ENCODE measurements at regions not wholly inside any gene's neighbourhood (a gene's known extent, or its start where the extent isn't known, plus 50 kb on each side); places are given as distances from the start of the nearest gene placed in this dataset.
"Not testable (repeated sequence)": the region's sequence is repeated elsewhere in the genome, so short reads cannot be mapped to it uniquely, and the experiment has no call there.

- H2AFZ ChIP-seq (ENCODE audit: low read depth, low read length); H3K9me3 ChIP-seq (replicated peaks; ENCODE audit: control insufficient read depth, insufficient read depth, low read depth, low read length); H3K27me3 ChIP-seq (ENCODE audit: control insufficient read depth in 2 of 2, insufficient read depth in 2 of 2, low read length in 2 of 2); H3K4me3 ChIP-seq; H3K4me2 ChIP-seq (ENCODE audit: insufficient read depth, low read length); H4K20me1 ChIP-seq (replicated peaks; ENCODE audit: control insufficient read depth, insufficient read depth, low read length); POLR2A ChIA-PET; H3K27ac ChIP-seq (ENCODE audit: extremely low read depth, low read depth, low read length); H3K9me1 ChIP-seq (ENCODE audit: control insufficient read depth, insufficient read depth, low read length); H3K36me3 ChIP-seq (ENCODE audit: control insufficient read depth, insufficient read depth, low read length); BruUV-seq (replicated peaks); CTCF ChIA-PET (ENCODE audit: low intra/inter-chr PET ratio); in situ Hi-C loops (cut with MboI); H3K4me1 ChIP-seq (replicated peaks in 1 of 2; ENCODE audit: control insufficient read depth in 2 of 2, insufficient read depth in 2 of 2, low read length in 2 of 2); H3K79me2 ChIP-seq (ENCODE audit: control insufficient read depth, insufficient read depth, low read length); FAIRE-seq; DNase-seq (ENCODE audit: extremely low read depth in 1 of 4, low spot score in 3 of 4); H3K9ac ChIP-seq (ENCODE audit: insufficient read depth in 1 of 2, low read depth in 2 of 2, low read length in 2 of 2); intact Hi-C loops (cut with micrococcal nuclease); ATAC-seq: not testable (repeated sequence)
- 0% methylated on average over 1 of the region's 1 CpG for WGBS (ENCODE audit: insufficient coverage, low coverage, missing lambda C conversion rate)
- TF ChIP-seq, protein P1, sequence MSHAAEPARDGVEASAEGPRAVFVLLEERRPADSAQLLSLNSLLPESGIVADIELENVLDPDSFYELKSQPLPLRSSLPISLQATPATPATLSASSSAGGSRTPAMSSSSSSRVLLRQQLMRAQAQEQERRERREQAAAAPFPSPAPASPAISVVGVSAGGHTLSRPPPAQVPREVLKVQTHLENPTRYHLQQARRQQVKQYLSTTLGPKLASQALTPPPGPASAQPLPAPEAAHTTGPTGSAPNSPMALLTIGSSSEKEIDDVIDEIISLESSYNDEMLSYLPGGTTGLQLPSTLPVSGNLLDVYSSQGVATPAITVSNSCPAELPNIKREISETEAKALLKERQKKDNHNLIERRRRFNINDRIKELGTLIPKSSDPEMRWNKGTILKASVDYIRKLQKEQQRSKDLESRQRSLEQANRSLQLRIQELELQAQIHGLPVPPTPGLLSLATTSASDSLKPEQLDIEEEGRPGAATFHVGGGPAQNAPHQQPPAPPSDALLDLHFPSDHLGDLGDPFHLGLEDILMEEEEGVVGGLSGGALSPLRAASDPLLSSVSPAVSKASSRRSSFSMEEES (CRISPR knock-in tag; IDR thresholded peaks at IDR 0.05), result peak; percentile 69
Measured at GRCh38 chr3:110023022-110023421, 685.7 kb upstream of the DPPA4 start.

DNA sequence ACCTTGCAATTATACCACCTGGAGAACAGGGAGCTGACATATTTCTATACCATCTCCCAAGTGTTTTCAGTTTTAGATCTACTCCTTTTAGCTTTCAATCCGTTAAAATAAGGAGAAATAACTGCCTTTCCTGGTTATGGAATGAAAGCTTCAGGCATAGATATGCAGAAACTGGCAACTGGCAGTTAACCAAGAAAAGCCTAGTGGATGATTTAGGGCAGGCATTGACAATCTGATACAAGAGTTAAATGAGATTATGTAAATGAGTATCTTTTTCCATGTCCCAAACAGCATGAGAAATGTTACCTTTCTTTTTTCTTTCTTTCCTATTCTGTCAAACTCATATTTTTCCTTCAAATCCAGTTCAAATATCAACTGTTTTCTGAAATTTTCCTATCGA is 689.1 kb upstream of the DPPA4 start:
- H2AFZ ChIP-seq (ENCODE audit: low read depth, low read length), result no peak overlapping the region
- H3K27me3 ChIP-seq (ENCODE audit: control insufficient read depth in 2 of 2, insufficient read depth in 2 of 2, low read length in 2 of 2), result no peaks in the 10 kb centered on the region
- FAIRE-seq (no peak), ATAC-seq (no peak), DNase-seq (ENCODE audit: extremely low read depth in 1 of 4, low spot score in 3 of 4) (no peak)
- ChIA-PET CTCF (ENCODE audit: low intra/inter-chr PET ratio) (no interaction called here), POLR2A (no interaction called here)
- no peak for TF ChIP-seq ZNF347 (CRISPR knock-in tag; IDR thresholded peaks at IDR 0.05; ENCODE audit: low read depth)
- no peak for TF ChIP-seq ZNF41 (CRISPR knock-in tag; conservative IDR thresholded peaks at IDR 0.05)
- TF ChIP-seq ZKSCAN8 (CRISPR knock-in tag; IDR thresholded peaks at IDR 0.05), result no peak
- no peak for TF ChIP-seq DIDO1 (tag; IDR thresholded peaks at IDR 0.05; ENCODE audit: low read depth)
- H3K79me2 ChIP-seq (ENCODE audit: control insufficient read depth, insufficient read depth, low read length), result no peaks in the 10 kb centered on the region
- 0% methylated on average over 2 of the region's 2 CpGs for WGBS (ENCODE audit: insufficient coverage, low coverage, missing lambda C conversion rate)
- intact Hi-C loops (cut with micrococcal nuclease), result no loop called here
- H3K4me1 ChIP-seq (replicated peaks in 1 of 2; ENCODE audit: control insufficient read depth in 2 of 2, insufficient read depth in 2 of 2, low read length in 2 of 2), result no peaks in the 10 kb centered on the region
- H3K36me3 ChIP-seq (ENCODE audit: control insufficient read depth, insufficient read depth, low read length), result no peaks in the 10 kb centered on the region
- no peak overlapping the region for H3K27ac ChIP-seq (ENCODE audit: extremely low read depth, low read depth, low read length)
- no peak overlapping the region for H3K4me3 ChIP-seq
- no peaks in the 10 kb centered on the region for H3K9me3 ChIP-seq (replicated peaks; ENCODE audit: control insufficient read depth, insufficient read depth, low read depth, low read length)
- BruUV-seq (replicated peaks), result no TSS peak
- no peak overlapping the region for H3K4me2 ChIP-seq (ENCODE audit: insufficient read depth, low read length)
- H4K20me1 ChIP-seq (replicated peaks; ENCODE audit: control insufficient read depth, insufficient read depth, low read length), result no peaks in the 10 kb centered on the region
- in situ Hi-C loops (cut with MboI), result no loop called here
- H3K9me1 ChIP-seq (ENCODE audit: control insufficient read depth, insufficient read depth, low read length), result no peaks in the 10 kb centered on the region
- no peak overlapping the region for H3K9ac ChIP-seq (ENCODE audit: insufficient read depth in 1 of 2, low read depth in 2 of 2, low read length in 2 of 2)

Data from K562 (cell line).